HG02943 (cell line): ENCODE measurements at regions not wholly inside any gene's neighbourhood (a gene's known extent, or its start where the extent isn't known, plus 50 kb on each side); places are given as distances from the start of the nearest gene placed in this dataset.
"Not testable (repeated sequence)": the region's sequence is repeated elsewhere in the genome, so short reads cannot be mapped to it uniquely, and the experiment has no call there.

Source experiments
- ATAC-seq: cut with Tn5 transposase; IDR thresholded peaks from one replicate; pipeline ENCODE4 v1.9.1; 2021; ENCODE audit warnings: mild to moderate bottlenecking, low read depth, moderate library complexity; ENCODE audit not compliant: unreplicated experiment

DNA sequence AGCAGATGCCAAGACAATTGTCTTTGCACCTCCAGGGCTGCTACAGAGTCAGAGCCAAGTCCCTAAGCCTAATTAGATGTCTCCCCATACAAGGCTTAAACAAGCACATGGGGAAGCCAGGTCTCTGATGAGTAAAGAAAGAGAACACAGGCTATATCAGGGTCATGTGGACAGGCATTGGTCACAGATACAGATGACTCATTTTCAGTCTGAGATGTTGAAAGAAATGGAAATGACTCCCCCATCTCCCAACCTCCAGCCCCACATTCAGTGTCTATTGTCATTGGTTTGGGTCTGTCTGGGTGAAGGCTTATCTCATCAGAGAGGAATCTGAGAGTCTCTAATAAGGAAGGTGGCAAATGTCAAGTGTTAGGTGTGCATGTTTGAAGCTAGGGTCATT is 290.1 kb upstream of the KIAA1217 start:
- no peak for ATAC-seq

DNA sequence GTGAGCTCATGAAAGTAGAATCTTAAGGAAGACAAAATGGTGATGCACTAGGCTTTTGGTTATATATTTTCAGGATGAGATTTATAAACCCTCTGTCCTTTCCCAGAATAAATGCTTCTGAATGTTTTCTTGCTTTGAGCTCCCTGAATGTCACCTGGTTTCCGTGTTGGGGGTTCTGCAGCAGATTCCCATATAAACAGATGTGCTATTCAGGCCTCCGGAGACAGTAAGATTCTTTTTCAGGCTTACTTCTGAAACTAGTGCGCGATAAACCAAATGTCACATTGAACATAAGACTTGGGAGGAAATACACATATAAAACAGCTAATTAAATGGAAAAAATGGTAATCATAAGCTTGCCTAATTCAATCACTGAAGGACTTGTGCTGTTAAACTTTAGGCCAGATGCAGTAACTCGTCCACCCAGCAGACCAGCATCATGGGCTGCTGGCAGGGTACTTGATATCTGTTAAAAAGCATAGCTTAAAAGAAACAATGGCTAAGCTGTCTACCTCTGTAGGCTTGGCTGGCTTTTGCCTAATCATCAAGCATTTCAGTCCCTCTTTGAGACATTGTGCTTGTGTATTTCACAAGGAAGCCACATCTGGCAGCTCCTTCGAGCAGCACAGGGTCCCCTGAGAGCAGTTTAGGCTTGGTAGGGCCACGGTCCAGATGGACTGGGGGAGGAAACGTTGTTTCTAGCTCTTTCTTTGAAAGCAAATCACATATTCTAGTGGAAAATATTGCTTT is 281.2 kb upstream of the KIAA1217 start:
- no peak for ATAC-seq

DNA sequence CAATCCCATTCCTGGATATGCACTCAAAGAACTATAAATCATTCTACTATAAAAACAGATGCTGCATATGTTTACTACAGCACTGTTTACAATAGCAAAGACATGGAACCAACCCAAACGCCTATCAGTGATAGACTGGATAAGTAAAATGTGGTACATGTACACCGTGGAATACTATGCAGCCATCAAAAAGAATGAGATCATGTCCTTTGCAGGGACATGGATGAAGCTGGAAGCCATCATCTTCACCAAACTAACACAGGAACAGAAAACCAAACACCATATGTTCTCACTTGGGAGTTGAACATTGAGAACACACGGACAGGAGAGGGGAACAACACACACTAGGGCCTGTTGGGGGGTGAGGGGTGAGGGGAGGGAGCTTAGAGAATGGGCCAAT is 274.9 kb upstream of the KIAA1217 start:
- not testable (repeated sequence) for ATAC-seq

DNA sequence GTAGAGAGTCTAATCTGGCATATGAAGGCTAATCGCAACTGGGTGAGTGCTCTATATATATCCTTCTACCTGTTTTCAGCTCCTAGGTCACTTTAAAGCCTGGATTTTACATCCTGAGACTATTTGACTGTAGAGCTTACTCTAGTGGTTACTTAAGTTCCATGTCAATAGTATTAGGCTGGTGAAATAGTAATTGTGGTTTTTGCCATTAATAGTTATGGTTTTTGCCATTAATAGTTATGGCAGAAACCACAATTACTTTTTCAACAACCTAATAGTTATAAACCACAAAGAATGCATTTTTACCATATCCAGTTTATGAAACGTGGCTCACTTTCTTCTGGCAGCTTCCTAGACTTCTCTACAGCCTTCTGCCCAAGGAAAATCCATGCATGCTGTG is 263.1 kb upstream of the KIAA1217 start:
- no peak for ATAC-seq

DNA sequence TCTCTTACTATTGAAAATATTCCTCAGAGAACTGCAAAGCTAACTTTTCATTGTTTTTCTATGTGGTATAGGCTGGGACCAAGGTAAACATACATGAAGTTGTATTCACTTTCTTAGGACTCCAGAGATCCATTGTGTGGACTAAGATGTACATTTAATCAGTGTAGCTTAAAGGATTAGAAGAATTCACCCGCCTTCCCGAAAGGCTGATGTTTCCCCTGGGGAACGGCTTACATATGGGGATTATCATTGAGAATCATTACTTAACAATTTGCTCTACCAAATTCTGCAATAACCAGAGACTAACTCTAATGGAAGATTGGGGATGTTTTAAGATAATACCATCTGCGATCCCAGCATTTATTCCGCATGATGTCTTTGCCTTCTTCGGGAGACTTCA is 257.1 kb upstream of the KIAA1217 start:
- ATAC-seq: no peak

DNA sequence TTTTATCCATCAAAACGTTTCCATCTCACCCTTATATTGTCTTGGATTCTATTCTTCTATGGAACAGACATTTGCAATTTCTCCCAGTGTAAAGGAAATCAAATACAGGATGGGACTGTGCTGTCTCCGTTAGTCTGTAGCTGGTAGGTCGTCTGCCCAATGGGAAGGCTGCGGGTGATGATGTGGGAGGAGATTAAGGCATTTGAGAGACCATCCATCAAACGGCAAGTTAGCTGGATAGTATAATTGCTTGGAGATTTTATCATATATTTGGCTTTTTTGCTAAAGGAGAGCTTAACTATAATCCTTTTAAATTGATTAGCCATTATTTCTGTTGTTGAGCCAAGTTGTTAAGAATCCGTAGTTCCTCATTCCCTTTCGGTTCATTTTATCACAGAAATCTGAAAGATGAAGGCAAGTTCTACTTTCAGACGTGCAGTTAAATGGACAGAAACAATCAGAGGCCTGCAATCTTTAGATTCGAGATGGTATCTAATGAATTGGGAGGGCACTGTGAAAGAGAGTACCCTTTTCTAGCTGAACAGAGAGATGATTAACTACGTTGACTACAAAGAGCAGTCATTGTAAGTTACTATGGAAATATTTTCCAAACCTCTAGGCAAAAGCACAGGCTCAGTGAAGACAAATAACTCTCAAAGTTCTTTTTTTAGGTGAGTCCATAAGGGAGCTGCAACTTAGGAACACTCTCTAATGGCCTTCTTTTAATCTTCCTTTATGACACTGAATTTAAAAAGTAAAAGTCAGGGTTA is 253.3 kb upstream of the KIAA1217 start:
- ATAC-seq: no peak

DNA sequence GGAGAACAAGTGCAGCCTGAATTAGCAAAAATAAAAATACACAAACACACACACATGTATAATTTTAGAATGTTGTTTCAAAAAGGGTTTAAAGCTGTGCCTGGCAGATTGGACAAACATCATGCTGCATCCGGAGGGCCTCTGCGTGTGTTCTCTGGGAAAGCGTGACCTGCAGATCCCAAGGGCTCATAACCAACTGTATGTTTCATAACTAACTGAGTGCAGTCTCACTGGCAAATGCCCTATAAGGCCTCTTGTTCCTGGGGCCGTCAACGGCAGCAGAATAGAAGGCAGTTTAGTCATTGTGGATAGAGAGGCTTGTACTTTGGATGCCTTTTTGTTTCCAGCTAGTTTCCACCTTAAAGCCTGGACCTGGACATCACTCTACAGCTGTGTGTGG is 243.8 kb upstream of the KIAA1217 start:
- no peak for ATAC-seq

DNA sequence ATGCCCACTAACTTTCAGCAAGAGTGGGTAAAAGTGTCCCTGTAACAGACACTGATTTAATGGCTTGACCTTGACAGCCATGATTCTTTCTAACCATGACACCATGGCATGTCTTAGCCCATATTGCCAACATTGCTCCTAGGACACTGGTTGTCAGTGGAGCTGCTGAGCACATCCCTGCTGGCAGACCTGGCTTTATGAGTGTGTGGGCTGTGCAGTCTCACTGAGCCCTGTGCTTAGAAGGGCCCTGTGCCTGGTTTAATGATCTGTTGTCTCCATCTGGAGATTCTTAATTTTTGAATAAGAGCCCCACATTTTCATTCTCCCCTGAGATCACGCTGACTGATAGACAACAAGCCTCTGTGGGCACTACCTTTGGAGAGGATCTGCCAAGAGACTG is 243.1 kb upstream of the KIAA1217 start:
- ATAC-seq: no peak

DNA sequence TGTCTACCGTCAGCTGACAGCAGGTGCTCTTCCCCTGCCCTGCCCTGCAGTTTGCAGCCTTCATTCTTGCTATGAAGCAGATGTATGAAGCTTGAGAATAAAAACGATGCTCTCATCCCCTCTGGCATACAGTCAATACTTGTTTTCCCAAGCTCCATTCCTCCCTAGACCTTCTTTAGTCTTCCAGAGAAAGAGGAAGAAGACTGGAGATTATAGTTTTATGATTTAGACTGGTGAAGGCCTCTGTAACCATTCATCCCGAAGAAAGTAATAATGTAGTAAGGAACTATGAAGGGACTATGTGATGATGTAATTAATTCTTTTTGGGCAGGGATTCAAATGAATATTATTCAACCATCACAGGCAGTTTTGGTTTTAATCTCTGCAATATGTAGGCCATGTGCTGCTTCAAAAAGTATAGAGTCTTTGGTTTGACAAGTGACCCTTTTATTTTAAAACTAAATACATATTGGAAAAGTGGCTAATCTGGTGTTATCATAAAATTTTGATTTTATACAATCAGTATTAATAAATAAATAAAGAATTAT is 242.4 kb upstream of the KIAA1217 start:
- ATAC-seq: no peak

DNA sequence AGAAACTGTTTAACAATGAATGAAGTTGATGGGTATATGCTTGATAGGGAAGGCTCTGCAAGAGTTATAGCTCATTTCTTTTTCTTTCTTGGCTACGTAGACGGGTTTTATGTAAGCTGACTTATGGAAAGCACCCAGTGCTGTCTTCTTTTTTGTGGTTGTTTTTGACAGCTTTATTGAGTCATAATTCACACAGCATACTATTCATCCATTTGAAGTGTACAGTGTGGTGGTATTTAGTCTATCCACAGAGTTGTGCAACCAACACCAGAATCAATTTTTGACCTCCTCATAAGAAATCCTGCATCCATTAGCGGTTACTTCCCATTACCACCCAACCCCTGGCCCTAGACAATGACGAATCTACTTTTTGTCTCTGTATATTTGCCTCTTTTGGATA is 240.6 kb upstream of the KIAA1217 start:
- ATAC-seq: no peak

DNA sequence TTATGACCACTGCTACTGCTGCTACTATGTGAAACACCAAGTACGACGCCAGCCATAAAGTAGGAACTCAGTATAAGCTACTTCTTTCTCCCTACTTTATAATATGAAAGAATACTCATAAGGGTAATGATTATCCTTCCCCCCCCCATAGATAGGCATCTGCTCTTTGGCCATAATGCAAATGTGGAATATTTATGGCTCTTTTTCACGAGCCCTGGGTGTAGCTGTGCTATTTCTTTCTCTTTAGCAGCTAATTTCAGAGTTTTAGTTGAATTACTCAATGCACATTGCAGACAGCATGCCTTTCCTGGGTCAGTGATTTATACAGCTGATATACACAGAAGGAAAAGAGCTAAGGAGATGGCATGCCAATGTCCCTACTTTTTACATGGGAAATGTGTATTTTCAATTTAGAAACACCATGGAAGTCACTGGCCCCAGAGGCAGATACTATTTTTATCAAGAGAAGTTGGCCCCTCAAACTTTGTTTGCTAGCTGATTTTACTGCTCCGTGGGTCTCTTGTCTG is 234.1 kb upstream of the KIAA1217 start:
- no peak for ATAC-seq

DNA sequence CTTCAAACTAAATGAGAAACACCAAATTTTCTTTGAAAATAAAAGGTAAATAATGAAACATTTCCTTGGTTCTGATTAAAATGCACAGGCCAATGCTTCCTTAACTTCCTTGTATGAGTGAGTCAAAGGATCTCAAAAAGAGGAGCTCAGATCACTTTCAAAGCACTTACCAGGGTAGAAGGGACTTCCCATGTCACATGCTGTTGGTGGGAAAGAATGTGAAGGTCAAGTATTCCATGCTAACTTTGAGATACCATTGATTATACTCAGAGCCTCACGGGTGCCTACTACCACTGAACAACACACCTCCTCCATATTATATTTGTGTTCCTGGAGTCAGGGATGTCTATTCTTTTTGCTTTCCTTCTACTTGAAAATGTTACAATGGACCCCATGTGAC is 233.5 kb upstream of the KIAA1217 start:
- no peak for ATAC-seq

DNA sequence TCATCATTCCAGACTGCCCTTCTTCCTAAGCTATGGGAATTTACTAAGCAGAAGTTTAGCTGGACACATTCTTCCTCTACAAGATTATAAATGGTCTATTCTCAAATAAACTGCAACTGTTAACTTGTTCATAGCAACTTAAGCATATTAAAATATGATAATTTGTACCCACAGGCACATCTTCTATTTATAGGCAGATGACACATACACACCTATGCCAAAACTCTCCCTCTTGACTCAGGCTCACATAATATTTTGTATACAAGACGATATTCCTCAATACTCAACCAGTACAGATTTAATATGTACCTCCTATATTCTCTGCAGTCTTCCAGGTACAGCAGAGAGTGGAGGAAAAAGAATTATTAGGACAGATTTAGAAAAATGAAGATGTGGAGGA is 232.7 kb upstream of the KIAA1217 start:
- ATAC-seq: no peak

DNA sequence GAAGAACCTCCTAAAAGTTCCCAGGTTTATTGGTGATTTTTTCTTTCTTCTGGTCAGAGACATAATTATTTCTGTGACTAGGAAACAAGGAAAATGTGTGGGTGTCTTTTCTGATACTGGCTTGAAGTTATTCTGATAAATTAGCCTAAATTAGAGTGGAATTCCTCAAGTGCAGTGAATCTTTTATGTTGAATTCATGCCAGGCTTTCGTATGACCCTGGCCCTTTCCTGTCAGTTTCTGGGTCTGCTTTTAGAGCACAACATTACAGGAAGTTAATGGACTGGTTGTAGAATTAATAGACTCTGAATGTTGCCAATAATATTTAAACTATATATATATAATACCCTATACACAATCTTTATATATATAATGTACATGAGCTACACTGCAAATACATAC is 230.6 kb upstream of the KIAA1217 start:
- ATAC-seq: no peak

DNA sequence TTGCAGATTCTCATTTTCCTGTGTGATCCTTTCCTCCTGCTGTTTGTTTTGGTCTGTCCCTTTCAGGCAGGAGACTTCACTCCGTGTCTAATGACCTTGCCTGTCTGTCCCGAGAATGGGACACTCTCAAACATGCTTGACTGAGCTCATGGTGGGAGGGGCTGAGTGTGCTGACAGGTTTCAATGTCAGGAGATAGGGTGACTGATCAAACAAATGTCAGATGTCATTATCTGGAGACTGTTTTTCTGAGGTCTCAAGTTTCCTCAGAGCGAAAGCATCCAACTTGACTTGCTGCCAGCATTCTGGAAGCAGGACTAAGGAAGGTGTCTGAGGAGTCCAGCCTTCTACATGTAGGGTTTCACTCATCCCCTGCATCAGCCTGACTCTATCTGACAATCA is 228.8 kb upstream of the KIAA1217 start:
- no peak for ATAC-seq

DNA sequence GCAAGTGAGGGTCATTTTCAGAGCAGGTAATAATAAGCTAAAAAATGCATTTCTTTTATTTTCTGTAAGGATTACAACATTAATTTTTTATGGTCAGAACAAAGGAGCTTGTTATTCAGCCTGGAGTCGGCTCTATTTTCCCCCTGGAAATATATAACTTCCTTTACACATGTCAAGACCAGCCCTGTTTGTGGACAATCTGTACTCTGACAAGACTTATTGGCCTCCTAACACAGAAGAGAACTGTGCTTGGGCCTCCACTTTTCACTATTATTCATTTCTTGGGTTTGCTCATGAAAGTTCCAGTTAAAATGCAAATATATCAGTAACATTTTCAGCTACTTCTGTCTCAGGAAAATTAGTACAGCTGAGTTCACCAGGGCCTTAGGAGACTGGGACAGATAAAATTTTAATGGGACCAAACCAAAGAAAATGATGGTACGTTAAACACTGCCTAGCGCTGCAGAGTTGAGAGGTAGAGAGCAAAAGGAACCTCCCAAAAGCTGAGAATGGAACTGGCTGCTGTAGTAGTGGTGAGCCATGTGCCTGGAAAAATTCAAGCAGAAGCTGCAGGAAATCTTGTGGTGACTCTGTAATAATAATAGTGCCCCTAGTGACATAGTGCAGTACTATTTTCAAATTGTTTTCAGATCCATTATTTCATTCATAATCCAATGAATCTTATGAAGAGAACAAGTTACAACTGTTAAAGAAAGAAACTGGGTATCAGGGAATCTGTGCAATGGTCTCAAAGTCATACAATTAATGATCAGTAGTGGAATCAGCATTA is 227.2 kb upstream of the KIAA1217 start:
- ATAC-seq: no peak

DNA sequence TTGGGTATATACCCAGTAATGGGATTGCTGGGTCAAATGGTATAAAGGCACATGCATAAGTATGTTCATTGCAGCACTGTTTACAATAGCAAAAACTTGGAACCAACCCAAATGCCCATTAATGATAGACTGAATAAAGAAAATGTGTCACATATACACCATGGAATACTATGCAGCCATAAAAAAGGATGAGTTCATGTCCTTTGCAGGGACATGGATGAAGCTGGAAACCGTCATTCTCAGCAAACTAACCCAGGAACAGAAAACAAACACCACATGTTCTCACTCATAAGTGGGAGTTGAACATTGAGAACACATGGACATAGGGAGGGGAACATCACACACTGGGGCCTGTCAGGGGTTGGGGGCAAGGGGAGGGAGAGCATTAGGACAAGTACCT is 224.5 kb upstream of the KIAA1217 start:
- not testable (repeated sequence) for ATAC-seq

DNA sequence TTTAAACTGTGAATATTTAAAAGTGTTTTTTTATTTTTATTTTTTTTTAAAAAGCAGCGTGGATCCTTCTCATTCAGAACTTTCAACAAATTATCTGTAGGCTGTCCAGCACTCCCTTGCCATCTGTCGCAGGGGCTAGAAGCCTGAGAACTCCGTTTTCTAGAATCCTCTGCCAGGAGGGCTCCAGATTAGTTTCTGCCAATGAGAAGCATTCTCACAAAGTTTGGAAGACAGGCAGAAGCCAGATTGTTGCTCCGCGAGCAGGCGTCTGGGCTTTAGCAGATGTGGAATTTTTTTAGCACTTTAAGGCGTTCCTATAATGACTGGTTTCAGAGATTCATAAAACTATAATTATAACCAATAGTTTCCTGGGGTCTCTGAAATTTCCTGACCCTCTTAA is 220.9 kb upstream of the KIAA1217 start:
- no peak for ATAC-seq

DNA sequence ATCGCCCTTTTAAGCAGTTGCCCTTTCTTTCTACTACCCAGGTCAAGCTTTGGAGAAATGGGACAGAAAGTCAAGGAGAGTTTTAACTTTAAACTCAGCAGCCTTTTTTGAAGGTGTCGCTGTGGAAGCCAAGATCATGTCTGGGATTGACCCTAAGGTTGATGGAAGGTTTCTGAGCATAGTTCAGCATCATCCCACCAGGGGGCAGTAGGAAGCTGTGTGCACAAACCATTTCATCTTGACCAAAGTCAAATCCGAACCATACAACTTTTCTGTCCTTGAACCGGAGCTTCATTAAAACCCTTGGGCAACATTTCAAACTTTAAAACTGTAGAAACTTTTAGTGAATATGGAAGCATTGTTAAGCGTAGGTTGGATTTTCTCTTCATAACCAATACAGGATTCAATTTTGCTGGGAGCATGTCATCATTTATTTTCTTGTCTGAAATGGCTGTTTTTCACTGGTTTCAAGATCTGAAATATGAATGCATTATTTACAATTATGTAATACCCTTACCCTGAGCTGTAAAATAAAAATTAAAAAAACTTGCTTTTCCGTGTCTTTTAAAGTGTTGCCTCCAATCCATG is 214.4 kb upstream of the KIAA1217 start:
- ATAC-seq: no peak

DNA sequence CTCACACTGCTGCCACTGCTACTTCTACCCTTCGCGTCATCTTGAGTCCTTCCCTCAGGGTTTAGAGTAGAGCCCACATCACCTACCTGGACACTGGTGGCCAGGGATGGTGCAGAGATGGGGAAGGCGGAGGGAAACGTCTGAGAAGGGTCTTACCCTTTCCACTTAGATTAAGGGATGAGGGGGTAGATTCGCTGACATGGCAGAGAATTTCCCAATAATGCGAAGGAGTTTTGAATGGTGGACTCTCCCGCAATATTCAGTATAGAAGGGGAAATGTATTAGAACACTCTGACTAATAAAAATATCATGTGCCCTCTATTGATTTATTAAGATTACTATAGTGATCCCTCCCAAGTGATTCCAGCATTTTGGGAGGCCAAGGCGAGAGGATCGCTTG is 209.5 kb upstream of the KIAA1217 start:
- no peak for ATAC-seq
